Lower leg skin (tissue), 4 donors: ENCODE measurements at regions not wholly inside any gene's neighbourhood (a gene's known extent, or its start where the extent isn't known, plus 50 kb on each side); places are given as distances from the start of the nearest gene placed in this dataset.

Experiments
- DNase-seq, 2 donors: peaks; one replicate each; pipeline ENCODE4 v3.0.0-alpha.2; 2019; ENCODE audit warnings: low spot score in 2 of 2
- H3K4me3 ChIP-seq: fragments of 200-600 bp; sonication (generic); 2 replicates; pipeline ENCODE4 v1.5.1; 2017; ENCODE audit warnings: mild to moderate bottlenecking, low read depth; ENCODE audit not compliant: poor library complexity, severe bottlenecking
- CTCF ChIP-seq, 3 donors: fragments of 450-650 bp; IDR thresholded peaks; one replicate each; pipeline ENCODE4 v1.5.1; 2016; ENCODE audit warnings: antibody characterized with exemption in 3 of 3, mild to moderate bottlenecking in 3 of 3, moderate library complexity in 2 of 3
- POLR2A ChIP-seq, 2 donors: fragments of 450-650 bp; IDR thresholded peaks; one replicate each; pipeline ENCODE4 v1.6.1; 2016 to 2017; ENCODE audit warnings: antibody characterized with exemption in 2 of 2, mild to moderate bottlenecking in 1 of 2, moderate library complexity in 1 of 2
- WGBS, 2 donors: methylation state at CpG; one replicate each; pipeline ENCODE4 v1.1.5; 2018; 5-methylcytosine and 5-hydroxymethylcytosine counted together
- intact Hi-C: fragments of 100-400 bp; cut with DNase I; formaldehyde crosslinking; loops from one replicate; pipeline ENCODE4 v1.15.0; 2023; ENCODE audit warnings: low total_unique reads

GRCh38 chr19:29386970-29387369 lies 138.8 kb upstream of the VSTM2B start:
- H3K4me3 ChIP-seq, result no peak overlapping the region
- WGBS, 2 donors, result 85 to 90% methylated on average over 5 of the region's 5 CpGs
- no peak for TF ChIP-seq CTCF (IDR thresholded peaks at IDR 0.05)
- TF ChIP-seq POLR2A (IDR thresholded peaks at IDR 0.05), result no peak
- DNase-seq, result no peak
- intact Hi-C loops, result no loop called here

- H3K4me3 ChIP-seq, result no peak overlapping the region
- intact Hi-C loops, result no loop called here
- TF ChIP-seq POLR2A (IDR thresholded peaks at IDR 0.05), result no peak
- no peak for TF ChIP-seq CTCF (IDR thresholded peaks at IDR 0.05)
- WGBS, 2 donors, result 80 to 81% methylated on average over 12 to 13 of the region's 13 CpGs
- no peak for DNase-seq
Measured at GRCh38 chr19:29387586-29387985, 138.2 kb upstream of the VSTM2B start.

- DNase-seq, result no peak
- H3K4me3 ChIP-seq, result no peak overlapping the region
- intact Hi-C loops, result no loop called here
- TF ChIP-seq POLR2A (IDR thresholded peaks at IDR 0.05) (no peak), CTCF (IDR thresholded peaks at IDR 0.05) (no peak)
- 6 to 36% methylated on average over 3 of the region's 3 CpGs for WGBS, 2 donors
Measured at GRCh38 chr19:29389495-29389894, 136.3 kb upstream of the VSTM2B start.

- TF ChIP-seq CTCF (IDR thresholded peaks at IDR 0.05), result no peak
- TF ChIP-seq POLR2A (IDR thresholded peaks at IDR 0.05), result no peak
- H3K4me3 ChIP-seq, result no peak overlapping the region
- intact Hi-C loops, result no loop called here
- no peak for DNase-seq
Measured at GRCh38 chr19:29390742-29391141, 135.1 kb upstream of the VSTM2B start.

GRCh38 chr19:29393915-29394460 lies 131.8 kb upstream of the VSTM2B start:
- DNase-seq, result no peak
- no peak overlapping the region for H3K4me3 ChIP-seq
- 53 to 68% methylated on average over 7 of the region's 7 CpGs for WGBS, 2 donors
- intact Hi-C loops, result no loop called here
- TF ChIP-seq POLR2A (IDR thresholded peaks at IDR 0.05) (no peak), CTCF (IDR thresholded peaks at IDR 0.05) (no peak)

GRCh38 chr19:29395111-29395733 lies 130.6 kb upstream of the VSTM2B start:
- intact Hi-C loops, result no loop called here

More at GRCh38 chr19:29395111-29395733, 130.6 kb upstream of the VSTM2B start:
- no peak overlapping the region for H3K4me3 ChIP-seq
- TF ChIP-seq CTCF (IDR thresholded peaks at IDR 0.05) (no peak), POLR2A (IDR thresholded peaks at IDR 0.05) (no peak)
- no peak for DNase-seq
- WGBS, 2 donors, result 70 to 75% methylated on average over 13 of the region's 13 CpGs
